T-helper 2 cell (primary cell): ENCODE measurements at regions not wholly inside any gene's neighbourhood (a gene's known extent, or its start where the extent isn't known, plus 50 kb on each side); places are given as distances from the start of the nearest gene placed in this dataset.
"Not testable (repeated sequence)": the region's sequence is repeated elsewhere in the genome, so short reads cannot be mapped to it uniquely, and the experiment has no call there.

ENCODE experiments used
- DNase-seq, 5 experiments: peaks; one replicate each; pipeline versions ENCODE4 v3.0.0 to v3.0.0-alpha.2; 2012 to 2022

GRCh38 chr9:89674667-89675057 is 69.8 kb downstream of the GADD45G start:
- DNase-seq, result no peak

DNA sequence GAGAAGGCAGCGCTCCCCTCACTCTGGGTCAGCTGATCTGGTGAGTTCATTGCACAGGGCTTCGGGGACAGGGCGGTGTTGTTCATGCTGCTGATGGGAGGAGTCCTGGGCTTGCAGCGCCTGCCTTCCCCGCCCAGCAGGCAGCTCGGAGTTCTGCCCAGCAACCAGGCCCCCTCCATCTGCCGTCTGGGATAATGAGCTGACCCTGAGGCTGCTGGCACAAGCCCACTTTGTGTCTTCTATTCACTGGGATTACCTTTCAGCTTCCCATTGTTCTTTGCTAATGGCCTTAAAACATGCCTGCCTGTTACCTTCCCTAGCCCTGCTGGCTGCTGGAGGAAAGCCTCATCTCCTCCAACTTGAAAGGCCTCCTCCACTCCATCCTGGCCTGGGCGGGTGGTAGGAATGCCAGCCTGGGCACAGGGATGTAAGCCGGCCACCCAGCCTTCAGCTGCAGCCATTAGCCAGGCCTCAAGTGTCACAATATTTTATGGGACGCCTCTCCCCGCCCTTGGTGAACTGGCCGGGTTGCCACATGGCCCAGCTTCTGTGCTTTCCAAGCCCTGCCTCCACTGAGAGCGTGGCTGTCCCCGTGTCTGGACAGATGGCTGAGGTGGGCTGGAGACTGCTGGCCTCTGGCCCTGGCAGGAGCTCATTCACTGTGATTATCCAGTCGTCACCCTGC is 70.4 kb downstream of the GADD45G start:
- no peak for DNase-seq

DNA sequence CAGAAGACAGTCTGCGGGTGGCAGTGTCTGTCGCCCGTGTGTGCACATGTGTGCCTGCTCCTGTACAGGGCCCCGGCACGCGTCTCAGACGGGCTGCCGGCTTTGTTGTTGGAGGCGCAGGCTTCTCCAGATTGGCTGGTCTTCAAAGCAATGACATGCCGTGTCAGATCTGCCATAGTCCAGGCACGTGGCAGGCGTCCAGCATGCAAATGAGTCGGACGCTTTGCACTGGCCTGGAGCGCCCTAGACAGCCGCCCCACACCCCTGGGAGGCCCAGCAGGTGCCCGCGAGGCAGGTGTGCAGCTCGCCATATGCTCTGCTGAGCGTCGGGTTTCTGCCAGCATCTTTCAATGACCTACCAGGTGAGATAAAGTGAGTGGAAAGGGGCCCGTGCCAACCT is 71.5 kb downstream of the GADD45G start:
- DNase-seq, result no peak

- no peak for DNase-seq
These were observed 73.0 kb downstream of the GADD45G start for GRCh38 chr9:89677702-89678395.

DNA sequence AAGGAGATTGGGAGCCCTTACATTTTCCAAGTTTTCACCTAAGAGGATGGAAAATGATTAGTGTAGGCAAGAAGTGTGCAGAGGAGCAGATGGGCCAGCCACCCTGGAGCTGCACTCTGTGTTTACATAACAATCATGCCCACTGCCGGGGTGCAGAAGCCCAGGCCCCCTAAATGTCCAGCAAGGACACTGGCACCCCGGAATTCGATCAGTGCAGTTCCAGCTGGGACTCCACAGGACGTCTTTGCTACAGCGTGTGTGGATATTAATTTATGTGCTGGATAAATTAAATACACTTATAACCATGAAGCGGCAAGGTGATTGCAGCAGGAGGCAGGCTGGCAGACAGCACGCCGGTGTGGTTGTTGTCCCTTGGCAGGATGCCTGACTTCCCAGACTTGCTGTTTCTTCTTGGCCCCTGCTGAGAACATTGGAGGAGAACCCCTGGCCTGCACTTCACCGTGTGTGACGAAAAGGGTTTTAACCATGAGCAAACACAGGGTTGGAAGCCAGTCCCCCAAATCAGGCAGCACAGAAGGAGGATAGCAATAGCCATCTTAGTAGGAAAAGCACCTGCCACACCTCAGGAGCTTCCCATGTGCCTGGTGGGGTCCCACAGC is 73.7 kb downstream of the GADD45G start:
- no peak for DNase-seq

DNA sequence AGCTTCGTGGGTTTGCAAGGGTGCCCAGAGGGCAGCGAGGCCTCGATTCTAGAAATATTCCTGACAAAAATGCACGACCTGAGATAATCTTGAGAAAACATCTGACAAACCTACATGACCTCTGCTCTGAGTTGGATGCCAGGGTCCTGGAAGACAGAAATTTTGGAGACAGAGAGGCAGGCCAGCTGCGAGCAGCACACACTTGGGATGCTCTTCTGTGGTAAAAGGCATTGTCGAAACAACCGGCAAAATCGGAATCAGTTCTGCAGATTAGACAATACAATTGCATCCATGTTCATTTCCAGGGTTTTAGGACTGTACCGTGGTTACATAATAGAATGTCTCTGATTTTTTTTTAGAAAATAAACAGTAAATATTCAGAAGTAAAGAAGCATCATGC is 74.2 kb downstream of the GADD45G start:
- DNase-seq, result no peak

DNA sequence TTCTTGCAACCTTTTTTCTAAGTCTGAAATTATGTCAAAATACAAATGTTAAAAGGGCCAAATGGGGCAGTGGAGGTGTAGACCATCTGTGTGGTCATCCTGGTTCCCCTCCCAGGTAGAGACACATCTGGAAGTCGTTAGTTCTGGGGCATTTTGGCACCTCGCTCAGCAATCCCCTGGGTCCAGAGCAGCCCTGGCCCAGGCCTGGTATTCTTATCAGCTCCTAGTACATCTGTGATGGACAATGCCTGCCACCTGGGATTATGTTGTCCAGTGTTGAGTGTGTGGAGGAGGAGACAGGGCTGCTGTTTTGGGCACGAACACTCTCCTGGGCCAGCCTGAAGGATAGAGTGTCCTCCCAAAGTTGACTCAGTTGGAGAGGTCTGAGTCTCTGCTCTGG is 74.8 kb downstream of the GADD45G start:
- no peak for DNase-seq

DNA sequence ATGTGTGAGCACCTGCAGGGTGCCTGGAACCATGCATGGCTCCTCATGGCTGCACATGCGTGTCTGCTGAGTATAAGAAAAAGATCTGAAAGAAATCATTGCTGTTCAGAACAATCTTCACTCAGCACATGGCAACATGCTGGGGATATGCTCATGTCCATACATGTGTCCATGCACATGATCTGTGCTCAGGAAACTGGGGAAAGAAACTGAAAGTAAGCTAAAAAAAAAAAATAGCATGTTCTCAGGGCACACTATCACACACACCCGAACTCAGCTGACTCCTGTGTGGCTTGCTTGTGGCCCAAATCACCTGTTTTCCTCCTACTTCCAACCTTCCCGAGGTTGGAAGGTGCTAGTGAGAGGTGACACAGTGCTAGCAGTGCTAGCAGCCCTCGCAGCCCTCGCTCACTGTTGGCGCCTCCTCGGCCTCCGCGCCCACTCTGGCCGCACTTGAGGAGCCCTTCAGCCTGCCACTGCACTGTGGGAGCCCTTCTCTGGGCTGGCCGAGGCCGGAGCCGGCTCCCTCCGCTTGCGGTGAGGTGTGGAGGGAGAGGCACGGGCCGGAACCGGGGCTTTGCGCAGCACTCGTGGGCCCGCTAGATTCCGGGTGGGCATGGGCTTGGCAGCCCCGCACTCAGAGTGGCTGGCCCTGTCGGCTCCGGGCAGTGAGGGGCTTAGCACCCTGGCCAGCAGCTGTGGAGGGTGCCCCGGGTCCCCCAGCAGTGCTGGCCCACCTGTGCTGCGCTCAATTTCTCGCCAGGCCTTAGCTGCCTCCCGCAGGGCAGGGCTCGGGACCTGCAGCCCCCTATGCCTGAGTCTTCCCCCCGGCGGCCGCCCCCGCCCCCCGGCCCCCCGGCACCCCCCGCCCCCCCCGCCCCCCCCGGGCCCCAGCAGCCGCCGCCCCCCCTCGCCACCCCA is 76.0 kb downstream of the GADD45G start:
- no peak for DNase-seq

DNA sequence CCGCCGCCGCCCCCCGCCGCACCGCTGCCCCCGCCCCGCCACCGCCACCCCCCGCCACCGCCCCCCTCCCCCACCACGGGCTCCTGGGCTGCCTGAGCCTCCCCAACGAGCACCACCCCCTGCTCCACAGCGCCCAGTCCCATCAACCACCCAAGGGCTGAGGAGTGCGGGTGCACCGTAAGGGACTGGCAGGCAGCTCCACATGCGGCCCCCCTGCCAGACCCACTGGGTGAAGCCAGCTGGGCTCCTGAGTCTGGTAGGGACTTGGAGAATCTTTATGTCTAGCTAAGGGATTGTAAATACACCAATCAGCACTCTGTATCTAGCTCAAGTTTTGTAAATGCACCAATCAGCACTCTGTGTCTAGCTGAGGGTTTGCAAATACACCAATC is 76.7 kb downstream of the GADD45G start:
- not testable (repeated sequence) for DNase-seq

GRCh38 chr9:89683626-89684025 is 78.8 kb downstream of the GADD45G start:
- no peak for DNase-seq

- no peak for DNase-seq
These were observed 79.4 kb downstream of the GADD45G start for GRCh38 chr9:89684218-89684617.

- DNase-seq, result no peak
These were observed 80.3 kb downstream of the GADD45G start for GRCh38 chr9:89684912-89685636.

DNA sequence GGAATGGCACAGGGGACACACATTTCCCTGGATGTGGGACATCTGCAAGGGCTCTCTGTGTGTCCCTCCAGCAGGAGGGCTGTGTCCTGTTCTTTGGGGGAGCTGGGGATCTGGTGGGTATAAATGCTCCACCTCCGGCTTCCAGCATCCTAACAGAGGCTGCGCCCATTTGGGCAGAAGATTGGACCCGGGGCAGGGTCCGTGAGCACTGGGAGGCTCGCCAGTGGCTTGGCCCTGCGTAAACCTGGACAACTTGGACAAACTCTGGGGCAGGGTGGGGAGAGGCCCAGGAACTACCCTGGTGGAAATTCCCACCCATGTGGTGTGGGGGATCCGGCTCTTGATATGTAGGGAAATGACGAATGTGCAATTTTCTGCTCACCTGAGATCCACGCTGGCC is 80.9 kb downstream of the GADD45G start:
- no peak for DNase-seq

DNA sequence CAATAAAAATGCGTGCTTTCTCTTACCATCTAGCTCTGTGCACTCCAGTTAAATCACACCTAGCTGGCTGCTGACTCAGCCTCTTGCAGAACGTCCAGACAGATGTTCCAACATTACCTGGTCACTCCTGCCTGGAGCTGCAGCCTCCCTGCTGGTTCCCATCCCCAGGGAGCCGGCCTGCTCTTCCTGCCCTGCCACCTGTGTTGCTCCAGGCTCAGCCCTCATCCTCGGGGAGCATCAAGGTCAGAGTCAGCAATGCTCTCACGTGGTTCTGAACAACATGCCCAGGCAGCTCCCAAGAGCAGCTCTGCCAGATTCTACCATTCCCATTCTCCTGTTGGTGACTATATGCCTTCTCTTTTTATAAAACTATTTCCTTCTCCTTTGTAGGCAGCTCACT is 81.3 kb downstream of the GADD45G start:
- DNase-seq, result no peak

GRCh38 chr9:89686621-89687020 is 81.8 kb downstream of the GADD45G start:
- DNase-seq, result no peak

GRCh38 chr9:89687188-89687587 is 82.4 kb downstream of the GADD45G start:
- no peak for DNase-seq

- no peak for DNase-seq
These were observed 83.0 kb downstream of the GADD45G start for GRCh38 chr9:89687848-89688247.

GRCh38 chr9:89689321-89689720 is 84.5 kb downstream of the GADD45G start:
- peak in 1 of 5 experiments; percentile 46 for DNase-seq

DNA sequence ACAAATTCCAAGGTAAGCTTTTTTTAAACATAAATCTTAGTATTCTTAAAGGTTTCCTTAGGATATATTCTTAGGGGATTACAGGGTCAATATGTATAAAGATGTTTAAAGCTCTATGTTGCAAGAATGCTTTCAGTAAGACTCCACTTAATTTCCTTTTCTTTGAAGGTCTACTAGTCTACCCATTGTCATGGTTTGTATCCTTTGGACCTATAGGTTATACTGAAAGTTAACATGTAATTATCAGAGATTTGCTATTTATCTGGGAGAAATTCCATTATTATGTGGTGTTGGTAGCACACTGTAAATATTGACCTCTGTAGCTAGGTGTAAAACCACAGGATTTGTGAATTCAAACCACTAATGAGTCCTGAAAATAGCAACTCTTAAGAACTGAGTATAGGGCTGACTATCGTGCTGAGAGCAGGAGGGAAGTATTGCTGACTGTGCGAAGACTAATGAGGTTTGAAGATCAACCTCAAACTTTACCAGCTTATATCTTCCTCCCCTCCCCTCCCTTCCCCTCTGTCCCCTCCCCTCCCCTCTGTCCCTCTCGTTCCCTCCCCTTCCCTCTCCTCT is 85.6 kb downstream of the GADD45G start:
- peak in 1 of 5 experiments; percentile 81 for DNase-seq

- no peak for DNase-seq
These were observed 90.7 kb downstream of the GADD45G start for GRCh38 chr9:89695441-89695891.

DNA sequence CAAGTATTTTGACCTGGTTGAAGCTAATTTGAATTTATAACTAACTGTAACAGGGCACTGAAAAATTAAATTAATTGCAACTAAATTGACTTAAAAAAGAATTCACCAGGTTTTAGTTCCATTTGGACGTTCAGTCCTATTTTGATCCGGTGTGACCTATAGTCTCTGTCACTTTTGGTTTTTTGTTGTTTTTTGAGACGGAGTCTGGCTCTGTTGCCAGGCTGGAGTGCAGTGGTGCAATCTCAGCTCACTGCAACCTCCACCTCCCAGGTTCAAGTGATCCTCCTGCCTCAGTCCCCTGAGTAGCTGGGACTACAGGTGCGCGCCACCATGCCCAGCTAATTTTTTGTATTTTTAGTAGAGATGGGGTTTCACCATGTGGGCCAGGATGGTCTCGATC is 91.2 kb downstream of the GADD45G start:
- not testable (repeated sequence) for DNase-seq

DNA sequence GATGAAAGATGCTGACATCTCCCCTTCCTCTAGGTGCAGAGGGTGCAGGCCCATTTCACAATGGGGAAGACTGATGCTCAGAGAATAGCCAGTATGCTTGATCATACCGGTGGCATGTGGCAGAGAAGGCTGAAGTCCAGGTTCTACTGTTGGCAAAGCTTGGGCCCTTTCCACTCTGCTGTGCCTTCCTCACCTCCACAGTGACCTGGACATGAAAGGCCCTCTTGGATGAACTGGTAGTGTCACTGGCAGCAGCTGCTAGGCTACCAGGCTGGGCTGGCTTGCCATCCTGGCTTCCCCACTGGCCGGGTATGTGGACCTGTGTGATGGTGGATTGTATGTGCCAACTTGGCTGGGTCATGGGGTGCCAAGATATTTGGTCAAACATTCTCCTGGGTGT is 92.0 kb downstream of the GADD45G start:
- no peak for DNase-seq
